ENCODE measurements at regions not wholly inside any gene's neighbourhood (a gene's known extent, or its start where the extent isn't known, plus 50 kb on each side); places are given as distances from the start of the nearest gene placed in this dataset.

DNA sequence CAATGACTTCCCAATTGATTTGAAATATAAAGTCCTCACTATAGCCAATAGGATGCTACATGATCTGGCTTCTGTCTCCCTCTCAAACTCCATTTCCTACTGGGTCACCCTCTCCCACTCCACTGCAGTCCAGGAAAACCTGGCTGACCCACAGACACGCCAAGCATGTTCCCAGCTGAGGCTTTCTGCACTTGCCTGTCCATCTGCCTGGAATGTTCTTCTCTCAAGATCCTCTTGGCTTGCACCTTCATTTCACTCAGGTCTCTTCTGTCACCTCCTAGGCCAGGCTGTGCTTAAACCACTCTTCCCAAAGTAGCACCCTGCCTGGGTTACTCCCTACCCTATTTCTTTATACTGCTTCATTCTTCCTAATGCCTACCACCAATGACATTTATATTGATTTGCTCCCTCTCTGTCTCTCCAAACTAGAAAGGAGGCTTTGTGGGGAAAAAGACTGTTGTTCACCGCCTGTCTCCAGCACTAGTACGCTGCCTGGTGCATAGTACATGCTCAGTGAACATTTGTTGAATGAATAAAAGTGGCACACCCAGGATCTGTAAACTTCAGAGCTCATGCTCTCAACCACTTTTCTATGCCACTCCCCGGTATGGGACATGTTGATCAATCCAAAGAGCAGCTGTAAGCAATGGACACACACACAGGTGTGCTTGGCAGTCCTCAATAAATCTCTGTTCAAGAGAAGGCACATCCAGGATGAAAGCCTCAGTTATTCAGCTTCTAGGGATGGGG lies 261.3 kb downstream of the FOXO1 start:
- DNase-seq, result no peak

DNA sequence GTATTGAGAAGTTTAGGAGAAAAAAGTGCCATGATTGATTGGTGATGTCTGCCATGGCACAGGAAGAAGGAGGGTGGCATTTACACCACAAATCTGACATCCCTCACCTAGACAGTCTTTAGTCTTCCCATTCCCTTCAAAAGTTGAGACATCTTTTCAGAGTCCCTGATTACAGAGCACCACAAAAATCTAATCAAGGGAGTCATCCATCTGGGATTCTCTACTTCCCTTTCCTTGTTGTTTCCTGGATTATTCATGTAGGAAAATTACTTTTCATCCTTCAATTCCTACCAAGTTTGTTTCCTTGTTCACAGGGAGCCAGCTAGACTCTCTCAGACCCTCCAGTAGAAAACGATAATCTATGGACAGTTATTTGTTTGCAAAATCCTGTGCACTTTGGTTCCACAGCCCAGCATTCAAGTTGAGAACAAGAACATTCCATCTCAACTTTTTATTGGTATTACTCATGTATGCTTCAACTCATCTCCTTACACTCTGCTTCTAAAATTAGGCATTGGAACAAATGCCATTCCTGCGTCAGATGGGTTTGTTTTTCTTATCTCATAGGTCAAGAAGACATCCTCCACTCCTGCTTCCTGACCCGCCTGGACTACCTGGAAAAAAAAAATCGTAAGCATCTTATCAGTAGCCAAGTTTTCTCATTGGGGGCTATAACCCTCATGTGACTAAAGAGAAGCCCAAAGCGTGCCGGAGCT lies 259.9 kb downstream of the FOXO1 start:
- DNase-seq, result no peak

DNA sequence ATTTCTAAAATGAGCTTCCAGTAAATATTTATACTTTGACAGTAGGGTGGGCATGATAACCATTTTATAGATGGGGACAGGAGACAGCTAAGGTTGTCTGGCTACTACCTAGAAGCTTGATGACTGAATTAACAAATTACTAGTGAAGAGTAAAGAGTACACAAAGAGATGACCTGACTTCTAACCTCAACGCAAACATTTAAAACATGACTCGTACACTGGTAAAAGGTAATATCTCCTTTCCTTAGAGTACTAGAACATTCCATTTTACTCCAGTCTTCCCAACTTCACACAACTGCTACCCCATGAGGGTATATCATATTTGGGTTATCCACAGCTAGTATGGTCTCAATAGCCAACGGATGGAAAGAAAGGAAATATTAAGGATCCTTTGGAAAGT lies 258.9 kb downstream of the FOXO1 start:
- DNase-seq, result no peak

DNA sequence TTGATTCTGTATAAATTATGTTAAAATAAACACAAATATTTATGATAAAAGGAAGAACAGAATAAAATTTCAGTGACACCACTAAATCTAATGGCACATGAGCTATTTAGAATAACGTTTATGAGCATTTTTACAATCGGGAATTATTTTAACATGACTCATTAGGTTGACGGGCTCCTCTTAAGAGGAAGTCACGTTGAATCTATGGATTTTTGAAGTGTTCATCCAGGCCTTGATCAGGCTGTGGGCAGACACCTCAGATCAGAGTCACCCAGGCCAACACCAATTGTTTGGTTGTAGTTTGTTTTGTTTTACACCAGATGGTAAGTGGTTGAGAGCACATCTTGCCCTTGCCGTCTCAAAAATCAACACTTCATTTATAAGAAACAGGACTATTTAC lies 257.8 kb downstream of the FOXO1 start:
- DNase-seq, result no peak

DNA sequence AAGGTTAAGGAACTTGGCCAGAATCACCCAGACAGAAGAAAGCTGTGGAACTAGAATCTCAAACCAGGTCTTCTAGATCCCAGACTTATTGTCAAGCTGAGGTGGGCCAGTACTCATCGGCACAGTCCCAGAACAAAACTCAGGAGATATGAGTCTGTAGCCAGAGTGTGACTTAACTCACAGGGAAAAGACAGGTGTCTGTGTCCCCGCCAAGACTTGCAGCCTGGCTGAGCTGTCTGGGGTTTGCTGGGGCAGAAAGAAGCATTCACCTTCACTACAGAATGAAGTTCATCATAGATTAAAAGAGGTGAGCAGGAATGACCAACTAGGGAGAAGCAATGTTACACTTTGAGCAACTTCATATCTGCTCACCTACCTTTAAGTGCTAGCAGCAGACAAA lies 257.2 kb downstream of the FOXO1 start:
- no peak for DNase-seq

DNA sequence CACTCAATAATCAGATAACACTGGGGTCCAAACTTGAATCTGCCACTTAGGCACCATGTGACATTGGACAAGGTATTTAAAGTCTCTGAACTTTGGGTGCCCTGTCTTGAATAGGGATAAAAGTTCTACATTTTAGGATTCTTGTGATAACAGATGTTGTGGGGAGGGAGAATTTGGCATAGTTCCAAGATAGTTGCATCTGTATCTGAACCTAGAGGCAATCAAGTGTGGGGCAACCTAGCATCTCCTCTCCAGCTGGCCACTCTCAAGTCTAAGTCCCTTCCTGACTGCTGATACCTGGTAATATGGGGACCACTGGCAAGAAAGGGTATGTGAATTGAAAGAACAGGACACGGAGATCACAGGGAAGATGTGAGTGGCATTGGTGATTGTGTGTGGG lies 256.1 kb downstream of the FOXO1 start:
- no peak for DNase-seq

DNA sequence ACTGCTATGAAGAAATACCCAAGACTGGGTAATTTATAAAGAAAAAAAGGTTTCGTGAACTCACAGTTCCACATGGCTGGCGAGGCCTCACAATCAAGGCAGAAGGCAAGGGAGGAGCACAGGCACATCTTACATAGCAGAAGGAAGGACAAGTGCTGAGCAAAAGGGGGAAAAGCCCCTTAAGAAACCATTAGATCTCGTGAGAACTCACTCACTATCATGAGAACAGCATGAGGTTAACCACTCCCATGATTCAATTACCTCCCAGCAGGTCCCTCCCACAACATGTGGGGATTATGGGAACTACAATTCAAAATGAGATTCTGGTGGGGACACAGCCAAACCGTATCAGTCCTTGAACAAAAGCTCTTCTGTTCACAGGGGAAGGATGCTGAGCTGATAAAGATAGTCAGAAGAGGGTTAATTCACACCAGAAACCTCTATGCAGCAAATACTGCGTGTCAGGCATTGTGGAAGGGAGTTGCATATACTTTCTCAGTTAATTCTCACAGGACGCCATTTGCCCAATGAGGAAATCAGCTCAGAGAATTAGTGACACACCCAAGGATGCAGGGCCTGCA lies 246.2 kb downstream of the FOXO1 start:
- no peak for DNase-seq

DNA sequence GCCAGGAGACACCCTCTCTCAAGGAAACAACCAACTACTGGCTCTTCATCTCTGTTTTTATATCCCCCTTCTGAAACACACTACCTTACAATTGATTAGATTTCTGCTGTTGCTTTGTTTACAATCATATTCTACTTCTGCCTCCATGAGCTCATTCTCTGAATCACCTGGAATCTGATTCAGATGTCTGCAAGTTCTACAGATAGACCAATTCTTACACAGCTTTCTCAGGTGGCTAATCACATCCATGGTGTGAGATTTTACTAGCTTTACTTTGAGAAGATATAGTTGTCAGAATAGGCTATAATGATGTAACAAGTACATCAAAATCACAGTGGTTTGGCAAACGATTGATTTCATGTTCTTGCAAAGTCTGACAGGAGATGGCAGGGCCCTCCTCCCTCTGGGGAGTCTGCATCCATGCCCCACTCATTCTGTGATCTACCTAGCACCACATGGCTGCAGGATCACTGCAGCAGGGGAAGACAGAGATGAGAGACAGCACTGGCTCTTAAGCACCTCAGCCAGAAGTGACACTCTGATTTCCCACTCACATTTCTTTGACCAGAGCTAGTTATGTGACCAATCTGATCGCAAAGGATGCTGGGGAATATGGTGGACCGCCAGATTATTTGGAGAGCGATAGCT lies 243.7 kb downstream of the FOXO1 start:
- no peak for DNase-seq

DNA sequence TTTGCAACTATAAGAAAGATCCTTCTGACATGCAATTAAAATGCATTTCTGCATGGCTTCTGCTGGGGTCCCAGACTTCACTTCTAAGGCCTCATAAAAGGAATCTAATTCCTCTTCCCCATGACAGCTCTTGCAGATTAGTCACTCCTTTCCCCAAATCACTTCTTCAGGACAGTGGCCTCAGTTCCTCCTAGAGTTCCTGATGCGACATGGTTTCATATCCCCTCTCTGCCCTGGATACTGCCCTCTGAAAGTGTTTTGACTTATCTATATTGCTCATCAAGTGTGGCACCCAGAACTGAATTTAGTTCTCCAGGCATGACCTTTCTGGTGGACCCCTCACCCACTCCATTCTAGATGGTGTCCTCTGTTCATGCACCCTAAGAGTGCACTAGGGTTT lies 238.1 kb downstream of the FOXO1 start:
- no peak for DNase-seq

DNA sequence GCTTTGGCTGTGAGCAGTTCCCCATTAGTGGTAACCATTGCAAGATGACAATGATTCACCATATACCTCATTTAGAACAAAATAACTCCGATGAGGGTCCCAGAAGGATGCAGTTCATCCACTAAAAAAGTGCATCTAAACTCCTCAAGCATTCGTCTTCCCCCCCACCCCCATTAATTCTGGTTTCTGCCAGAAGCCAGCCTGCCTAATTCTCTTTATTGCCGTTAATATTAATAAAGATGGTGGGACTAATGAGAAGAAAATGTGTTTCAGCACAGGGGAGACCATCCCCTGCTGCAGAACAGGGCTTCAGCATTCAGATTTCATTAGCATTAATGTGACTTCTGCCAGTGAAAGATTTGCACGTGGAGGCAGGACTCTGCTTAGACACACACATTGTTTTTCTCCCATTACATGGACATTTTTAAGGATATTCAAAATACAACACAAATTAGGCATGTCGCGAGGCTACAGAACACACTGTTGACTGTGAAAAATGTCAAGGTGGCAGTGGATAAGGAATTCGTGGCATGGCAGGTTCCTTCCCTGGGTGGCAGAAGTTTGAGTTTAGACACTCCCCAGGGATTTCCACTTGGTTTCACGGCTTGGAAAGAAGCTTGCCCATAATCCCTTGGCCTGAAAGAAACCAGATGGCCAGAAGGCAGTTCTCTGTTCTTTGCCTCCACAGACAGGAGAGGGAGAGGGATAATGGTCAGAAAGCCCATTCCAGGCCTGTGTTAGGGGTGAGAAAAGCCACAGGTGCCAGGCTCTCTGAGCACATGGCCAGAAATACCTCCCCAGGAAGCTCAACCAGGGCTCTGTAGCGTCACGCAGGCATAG lies 236.5 kb downstream of the FOXO1 start:
- DNase-seq, result no peak

DNA sequence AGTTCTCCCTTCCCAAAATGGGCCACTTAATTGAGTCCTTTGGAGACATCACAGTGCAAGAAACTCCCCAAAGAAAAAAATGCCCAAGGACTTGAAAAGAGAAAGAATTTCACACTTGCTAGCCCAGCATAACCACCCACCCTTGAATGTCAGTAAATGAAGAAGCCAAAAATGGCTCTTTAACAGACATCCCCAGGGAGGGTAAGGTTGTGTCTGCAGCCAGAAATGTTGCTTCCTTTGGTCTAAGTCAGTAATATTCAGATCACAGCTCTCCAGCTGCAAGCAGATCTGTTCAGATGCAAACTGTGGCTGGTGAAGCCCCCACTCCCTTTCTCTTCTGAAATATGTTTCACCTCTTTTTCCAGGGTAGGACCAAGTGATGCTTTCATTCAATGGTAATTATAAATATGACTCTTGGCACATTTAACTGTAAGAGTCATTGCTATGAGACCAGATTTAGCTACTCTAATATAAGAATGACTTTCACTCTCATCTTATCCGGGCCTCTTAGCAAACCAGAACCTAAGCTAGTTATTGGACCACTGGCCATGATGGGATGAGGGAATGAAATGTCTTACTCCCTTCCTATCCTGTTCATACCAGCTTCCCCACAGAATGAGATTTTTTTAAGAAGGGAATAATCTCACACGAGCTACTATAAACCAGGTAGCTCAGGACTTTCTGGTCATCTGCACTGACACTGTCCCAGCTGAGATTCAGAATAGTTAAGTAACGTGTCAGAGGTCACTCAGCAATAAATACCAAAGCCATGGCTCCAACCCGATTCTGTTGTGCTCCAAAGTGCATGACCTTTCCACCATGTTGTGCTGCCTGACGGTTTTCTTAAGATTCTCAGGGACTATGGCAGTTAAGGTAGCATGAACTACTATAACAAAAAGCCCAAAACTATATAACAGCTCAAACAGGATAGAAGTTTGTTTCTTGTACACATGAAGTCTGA lies 234.1 kb downstream of the FOXO1 start:
- DNase-seq, result no peak

DNA sequence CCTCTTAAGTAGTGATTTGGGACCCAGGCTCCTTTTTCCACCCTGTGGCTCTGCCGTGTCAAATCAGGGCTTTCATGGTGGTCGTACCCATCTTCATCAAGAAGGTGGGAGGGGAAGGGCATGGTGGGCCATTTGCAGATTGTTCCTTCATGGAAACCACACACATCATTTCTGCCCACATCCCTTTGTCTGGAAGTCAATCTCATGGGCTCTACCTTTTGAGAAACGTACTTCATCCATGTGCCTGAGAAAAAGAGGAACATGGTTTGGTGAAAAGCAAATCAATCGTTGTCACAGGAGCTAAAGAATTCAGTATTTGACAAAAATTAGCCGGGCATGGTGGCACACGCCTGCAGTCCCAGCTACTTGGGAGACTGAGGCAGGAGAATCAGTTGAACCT lies 233.4 kb downstream of the FOXO1 start:
- no peak for DNase-seq

DNA sequence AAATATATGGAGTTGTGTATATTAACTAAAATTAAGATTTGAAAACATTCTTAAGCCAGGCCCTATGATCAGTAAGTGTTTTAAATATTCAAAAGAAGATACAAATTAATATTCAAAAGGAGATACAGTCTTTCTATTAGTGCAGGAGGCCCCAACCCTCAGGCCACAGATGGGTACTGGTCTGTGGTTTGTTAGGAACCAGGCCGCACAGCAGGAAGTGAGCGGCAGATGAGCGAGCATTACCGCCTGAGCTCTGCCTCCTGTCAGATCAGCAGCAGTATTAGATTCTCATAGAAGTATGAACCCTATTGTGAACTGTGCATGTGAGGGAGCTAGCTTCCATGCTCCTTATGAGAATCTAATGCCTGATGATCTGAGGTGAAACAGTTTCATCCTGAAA lies 232.9 kb downstream of the FOXO1 start:
- no peak for DNase-seq

DNA sequence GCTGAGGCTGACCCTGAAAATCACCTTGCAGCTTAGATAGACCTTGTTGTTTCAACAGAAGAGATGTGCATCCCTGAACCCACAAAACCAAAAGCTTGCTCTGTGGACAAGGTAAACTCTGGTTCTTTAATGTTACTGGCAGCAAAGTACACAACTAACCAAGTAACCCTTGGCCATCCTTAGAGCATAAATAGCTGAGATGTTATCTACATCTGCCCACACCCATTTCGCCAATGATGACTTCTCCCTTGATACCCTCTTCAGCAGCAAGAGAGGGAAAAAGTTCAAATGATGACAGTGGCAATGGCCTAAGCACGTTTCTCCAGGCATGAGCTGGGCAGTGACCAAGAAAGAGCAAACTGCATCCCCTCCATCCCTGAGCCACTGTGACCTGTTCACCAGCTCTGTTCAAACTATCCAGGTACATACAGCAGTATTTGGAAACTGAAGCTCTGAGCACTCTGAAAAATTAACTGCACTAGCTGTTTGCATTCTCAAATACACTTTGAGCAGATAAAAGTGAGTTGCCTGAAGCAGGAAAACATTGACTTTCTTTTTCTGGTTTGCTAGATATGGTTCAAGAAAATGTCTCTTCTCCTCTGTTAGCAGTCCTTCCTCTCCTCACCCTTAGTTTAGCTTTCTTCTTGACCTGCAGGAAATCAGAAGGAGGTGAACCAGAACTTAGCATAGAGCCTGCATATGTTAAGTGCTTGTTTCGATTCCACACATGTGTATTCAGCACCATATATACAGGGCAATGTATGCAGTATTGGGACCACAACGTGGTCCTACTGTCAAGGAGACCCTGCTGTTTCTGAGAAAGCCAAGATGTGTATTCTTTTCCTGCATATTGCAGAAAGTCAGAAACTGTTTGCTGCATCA lies 231.7 kb downstream of the FOXO1 start:
- DNase-seq, result no peak

DNA sequence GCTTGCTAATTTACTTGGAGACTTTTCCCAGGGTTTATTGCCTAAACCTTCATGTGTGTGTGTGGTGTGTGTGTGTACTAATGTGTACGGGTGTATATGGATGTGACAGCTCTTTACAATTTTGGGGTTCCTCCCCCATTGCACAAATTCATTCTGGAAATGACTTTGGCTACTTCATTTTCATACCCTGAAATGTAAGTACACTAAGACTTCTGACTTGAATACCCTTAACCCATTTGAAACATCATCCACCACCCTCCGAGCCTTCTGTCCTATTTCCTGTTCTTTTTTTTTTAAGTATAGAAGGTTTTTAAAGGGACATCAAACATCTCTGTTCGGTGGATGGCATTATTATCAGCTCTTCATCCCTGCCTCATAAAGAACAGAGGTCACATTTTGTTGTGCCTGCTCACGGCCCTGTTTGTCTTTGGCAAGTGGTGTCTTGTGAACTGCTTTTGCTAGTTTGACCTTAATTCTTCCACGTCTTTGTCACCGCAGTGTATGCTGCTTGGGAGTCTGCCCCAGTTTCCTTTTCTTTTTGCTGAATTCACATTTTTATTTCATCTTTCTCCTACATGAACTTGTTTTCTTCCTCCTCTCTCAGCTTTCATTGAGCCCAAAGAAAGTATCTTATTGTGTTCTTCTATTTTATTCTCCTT lies 228.3 kb downstream of the FOXO1 start:
- DNase-seq, result no peak

DNA sequence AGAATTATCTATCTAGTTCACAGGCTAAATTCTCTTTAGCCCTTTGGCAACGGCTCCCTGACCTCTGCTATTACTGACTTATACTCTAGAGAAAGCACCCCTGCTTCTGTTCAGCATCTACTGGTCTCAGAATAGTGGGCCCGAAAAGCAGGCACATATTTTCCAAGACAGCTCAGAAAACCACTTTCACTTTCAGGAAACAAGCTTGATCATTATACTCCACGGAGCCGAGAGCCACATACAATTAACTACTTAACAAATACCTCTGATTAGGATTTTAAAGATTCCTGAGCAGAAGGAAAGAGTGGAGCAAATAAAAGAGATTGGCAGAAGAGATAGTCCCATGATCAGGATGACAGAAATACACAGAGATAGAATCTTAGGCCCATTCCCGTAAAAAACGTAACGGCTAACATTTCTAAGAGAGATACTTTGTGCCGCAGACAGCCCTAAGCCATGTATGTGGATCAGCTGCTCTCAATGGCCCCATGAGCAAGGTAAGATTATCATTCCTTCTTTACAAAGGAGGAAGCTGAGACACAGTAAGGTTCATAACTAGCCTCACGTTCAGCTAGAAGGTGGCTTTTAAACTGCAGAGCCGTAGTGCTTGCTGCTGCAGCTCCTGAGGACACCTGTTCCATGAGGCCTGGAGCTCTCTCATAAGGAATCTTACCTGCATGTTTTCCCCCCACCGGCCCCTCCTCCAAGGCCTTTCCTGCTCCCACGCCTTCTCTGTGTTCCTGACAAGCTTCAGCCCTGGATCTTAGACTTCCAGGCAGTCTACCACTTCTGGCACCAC lies 227.2 kb downstream of the FOXO1 start:
- DNase-seq, result no peak

DNA sequence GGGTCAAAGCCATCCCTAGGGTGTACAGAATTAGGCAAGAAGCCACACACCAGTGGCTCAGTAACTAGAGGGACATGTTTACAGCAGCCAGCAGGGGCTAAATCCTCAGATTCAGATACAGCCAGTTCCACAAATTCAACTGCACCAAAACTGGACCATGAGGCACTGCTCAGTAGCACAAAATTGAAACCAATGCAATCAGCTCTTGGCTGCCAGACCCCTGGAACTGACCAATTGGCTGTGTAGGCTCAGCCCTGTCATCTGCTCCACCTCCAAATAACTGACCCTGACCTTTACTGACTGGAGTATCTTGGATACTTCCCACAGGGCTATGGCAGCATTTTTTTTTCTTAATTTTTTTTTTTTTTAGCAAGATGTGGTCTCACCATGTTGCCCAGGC lies 226.5 kb downstream of the FOXO1 start:
- no peak for DNase-seq

DNA sequence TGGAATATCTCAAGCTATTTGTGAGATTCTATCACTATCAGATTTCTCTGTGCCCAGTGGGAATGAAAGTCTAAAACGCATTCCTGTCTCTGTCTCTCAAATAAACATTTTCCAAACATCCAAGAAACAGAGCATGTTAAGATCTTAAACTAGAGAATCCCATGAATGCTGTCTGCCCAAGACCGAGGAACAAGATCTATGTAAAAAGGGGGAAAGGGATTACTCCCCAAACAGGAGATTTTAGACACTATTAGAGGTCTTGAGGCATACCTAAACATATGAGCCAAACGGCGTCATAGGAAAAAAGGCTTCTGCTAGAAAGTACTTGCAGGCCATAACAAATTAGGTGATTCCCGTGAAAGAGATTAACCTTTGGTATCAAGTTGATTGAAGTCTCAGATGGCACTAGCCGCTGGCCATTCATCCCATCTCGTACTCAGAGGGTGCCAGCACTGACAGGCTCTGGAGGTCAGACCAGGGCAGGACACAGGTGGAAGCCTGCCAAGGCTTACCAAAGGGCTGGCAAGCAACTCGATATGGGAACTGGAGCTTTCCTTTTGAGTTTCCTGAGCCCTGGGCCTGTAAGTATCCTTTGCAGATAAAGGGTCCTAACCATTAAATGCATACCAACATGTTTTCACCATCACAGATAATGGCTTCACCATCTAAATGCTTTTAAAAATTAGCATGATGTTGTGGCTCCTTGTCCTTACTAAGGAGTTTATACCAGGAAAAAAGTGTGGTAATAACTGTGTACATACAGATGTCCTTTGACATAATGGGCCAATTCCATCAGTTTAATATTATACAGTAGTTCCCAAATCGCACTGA lies 225.2 kb downstream of the FOXO1 start:
- peak; percentile 14 for DNase-seq

Data from DMS 273 treated with DMSO at 0.1 percent for 48 hours (cell line).